ENCODE measurements at regions not wholly inside any gene's neighbourhood (a gene's known extent, or its start where the extent isn't known, plus 50 kb on each side); places are given as distances from the start of the nearest gene placed in this dataset.

DNA sequence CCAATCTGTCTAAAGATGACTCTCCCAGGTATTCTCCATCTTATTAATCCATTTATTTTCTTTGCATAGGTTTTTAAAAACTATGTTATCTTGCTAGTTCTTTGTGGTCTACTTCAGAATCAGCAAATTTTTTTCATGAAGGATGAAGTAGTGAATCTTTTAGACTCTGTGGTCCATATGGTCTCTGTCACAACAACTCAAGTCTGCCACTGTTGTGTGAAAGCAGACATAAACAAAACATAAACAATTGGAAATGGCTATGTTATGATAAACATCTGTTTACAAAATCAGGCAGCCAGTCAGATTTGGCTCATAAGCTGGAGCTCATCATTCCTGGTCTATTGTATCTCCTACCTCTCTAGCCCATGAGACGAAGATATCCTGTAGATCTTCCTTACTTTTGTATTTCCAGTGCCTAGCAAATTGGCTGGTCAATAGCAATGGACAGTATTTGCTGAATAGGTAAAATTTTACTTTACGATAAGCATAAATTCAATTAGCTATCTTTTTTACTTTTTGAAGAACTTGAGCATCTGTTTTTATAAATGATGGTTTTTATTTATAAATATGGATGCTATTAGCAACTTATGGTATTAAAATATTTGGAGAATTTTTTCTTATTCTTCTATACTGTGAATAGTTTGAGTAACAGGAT lies 104.6 kb upstream of the SGCE start (continued):
- TF ChIP-seq, protein P1, sequence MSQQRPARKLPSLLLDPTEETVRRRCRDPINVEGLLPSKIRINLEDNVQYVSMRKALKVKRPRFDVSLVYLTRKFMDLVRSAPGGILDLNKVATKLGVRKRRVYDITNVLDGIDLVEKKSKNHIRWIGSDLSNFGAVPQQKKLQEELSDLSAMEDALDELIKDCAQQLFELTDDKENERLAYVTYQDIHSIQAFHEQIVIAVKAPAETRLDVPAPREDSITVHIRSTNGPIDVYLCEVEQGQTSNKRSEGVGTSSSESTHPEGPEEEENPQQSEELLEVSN (IDR thresholded peaks at IDR 0.05) = no peak
- TF ChIP-seq, protein P2, sequence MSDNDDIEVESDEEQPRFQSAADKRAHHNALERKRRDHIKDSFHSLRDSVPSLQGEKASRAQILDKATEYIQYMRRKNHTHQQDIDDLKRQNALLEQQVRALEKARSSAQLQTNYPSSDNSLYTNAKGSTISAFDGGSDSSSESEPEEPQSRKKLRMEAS (IDR thresholded peaks at IDR 0.05) = no peak

Data from H1 (cell line).